H1 (cell line): ENCODE measurements at regions not wholly inside any gene's neighbourhood (a gene's known extent, or its start where the extent isn't known, plus 50 kb on each side); places are given as distances from the start of the nearest gene placed in this dataset.

Source experiments
- CTCF ChIA-PET: fragments of 300-600 bp; sonication (Branson Sonifier 250); formaldehyde crosslinking; loops from one replicate; lab custom pipeline; 2021; ENCODE audit not compliant: partially characterized antibody; lab: Charles Lee
- POLR2A ChIA-PET: fragments of 300-600 bp; sonication (Branson Sonifier 250); formaldehyde crosslinking; loops from one replicate; lab custom pipeline; 2021; ENCODE audit warnings: inconsistent platforms; ENCODE audit not compliant: partially characterized antibody; lab: Charles Lee
- DNase-seq, 2 experiments: peaks; one replicate each; pipeline versions ENCODE4 v3.0.0 to v3.0.0-alpha.2; 2010 to 2022; ENCODE audit warnings: low spot score in 2 of 2, low read depth in 1 of 2, mixed read lengths in 1 of 2
- FAIRE-seq: peaks from 2 replicates; lab custom pipeline; 2011; peaks lifted over from hg19 to GRCh38; lab: Jason Lieb, UNC
- H2AFZ ChIP-seq: 2 replicates; pipeline ENCODE4 v1.8.1; 2012; ENCODE audit warnings: low read length, inconsistent platforms
- H2AK5ac ChIP-seq: 2 replicates; pipeline ENCODE4 v1.6.1; 2013; ENCODE audit warnings: low read depth, low read length
- H2BK120ac ChIP-seq: replicated peaks from 2 replicates; pipeline ENCODE3; 2013; ENCODE audit warnings: low read depth, low read length, inconsistent platforms
- H2BK12ac ChIP-seq: 2 replicates; pipeline ENCODE4 v1.6.1; 2013; ENCODE audit warnings: low read depth, low read length
- H2BK15ac ChIP-seq: 2 replicates; pipeline ENCODE4 v1.6.1; 2013; ENCODE audit warnings: low read length
- H2BK20ac ChIP-seq: 2 replicates; pipeline ENCODE4 v1.6.1; 2013; ENCODE audit warnings: low read length
- H2BK5ac ChIP-seq: 2 replicates; pipeline ENCODE4 v1.6.1; 2013; ENCODE audit warnings: low read depth, low read length
- H3K14ac ChIP-seq: 2 replicates; pipeline ENCODE4 v1.6.1; 2013; ENCODE audit warnings: inconsistent platforms; ENCODE audit not compliant: insufficient read length
- H3K18ac ChIP-seq: 2 replicates; pipeline ENCODE4 v1.6.1; 2013; ENCODE audit warnings: low read length; ENCODE audit errors: extremely low read depth
- H3K23ac ChIP-seq: 2 replicates; pipeline ENCODE4 v1.6.1; 2013; ENCODE audit warnings: inconsistent platforms; ENCODE audit not compliant: insufficient read length
- H3K23me2 ChIP-seq: 2 replicates; pipeline ENCODE4 v1.6.1; 2013; ENCODE audit warnings: low read depth, low read length
- H3K27ac ChIP-seq: 2 replicates; pipeline ENCODE4 v1.6.1; 2011; ENCODE audit warnings: low read depth, low read length, inconsistent platforms
- H3K27me3 ChIP-seq, 4 experiments: replicated peaks in 1 of 4; 1 replicate in 1 of 4; 2 replicates in 3 of 4; pipeline versions ENCODE4 v1.6.1 to v1.8.1; 2011 to 2013; ENCODE audit warnings: low read length in 3 of 4, mild to moderate bottlenecking in 3 of 4, inconsistent platforms in 2 of 4, mixed read lengths in 2 of 4, moderate library complexity in 1 of 4; ENCODE audit not compliant: control insufficient read depth in 3 of 4, insufficient read depth in 3 of 4; ENCODE audit errors: extremely low read depth in 1 of 4
- H3K36me3 ChIP-seq, 4 experiments: 2 replicates each; pipeline versions ENCODE4 v1.6.1 to v1.8.1; 2011 to 2013; ENCODE audit warnings: mild to moderate bottlenecking in 4 of 4, low read length in 3 of 4, moderate library complexity in 2 of 4, control low read depth in 1 of 4, inconsistent platforms in 1 of 4; ENCODE audit not compliant: insufficient read depth in 4 of 4, control insufficient read depth in 2 of 4
- H3K4ac ChIP-seq: replicated peaks from 2 replicates; pipeline ENCODE3; 2013; ENCODE audit warnings: low read length, low read depth, mixed read lengths, inconsistent platforms; ENCODE audit not compliant: insufficient read length
- H3K4me1 ChIP-seq, 4 experiments: replicated peaks in 1 of 4; 1 replicate in 1 of 4; 2 replicates in 3 of 4; pipeline versions ENCODE4 v1.6.1 to v1.8.1; 2011 to 2013; ENCODE audit warnings: low read length in 3 of 4, inconsistent platforms in 2 of 4, mixed read lengths in 1 of 4; ENCODE audit not compliant: insufficient read depth in 4 of 4, control insufficient read depth in 3 of 4
- H3K4me2 ChIP-seq, 2 experiments: 2 replicates each; pipeline versions ENCODE4 v1.6.1 to v1.8.1; 2011 to 2013; ENCODE audit warnings: low read depth in 2 of 2, low read length in 2 of 2, control low read depth in 1 of 2, inconsistent platforms in 1 of 2, mild to moderate bottlenecking in 1 of 2; ENCODE audit not compliant: insufficient read depth in 1 of 2
- H3K4me3 ChIP-seq, 4 experiments: fragments of 200-600, 300-600 bp in 1 of 4; sonication (generic), shearing (Covaris generic), sonication (Bioruptor Twin) in 1 of 4; 2 replicates each; pipeline versions ENCODE4 v1.5.1 to v1.8.1; 2011 to 2016; ENCODE audit warnings: low read length in 4 of 4, low read depth in 3 of 4, control low read depth in 2 of 4, inconsistent platforms in 2 of 4, mild to moderate bottlenecking in 2 of 4, mixed read lengths in 1 of 4, moderate library complexity in 1 of 4; ENCODE audit not compliant: insufficient read depth in 2 of 4; ENCODE audit errors: extremely low read depth in 1 of 4
- H3K56ac ChIP-seq: replicated peaks from 2 replicates; pipeline ENCODE3; 2013; ENCODE audit warnings: low read depth, mild to moderate bottlenecking, mixed read lengths, low read length, inconsistent platforms; ENCODE audit not compliant: insufficient read length
- H3K79me1 ChIP-seq: 2 replicates; pipeline ENCODE4 v1.6.1; 2013; ENCODE audit warnings: low read depth, low read length, control low read depth
- H3K79me2 ChIP-seq, 2 experiments: 2 replicates each; pipeline versions ENCODE4 v1.6.1 to v1.8.1; 2012 to 2013; ENCODE audit warnings: low read length in 2 of 2, mild to moderate bottlenecking in 2 of 2, inconsistent platforms in 1 of 2; ENCODE audit not compliant: insufficient read depth in 2 of 2, control insufficient read depth in 1 of 2
- H3K9ac ChIP-seq, 4 experiments: replicated peaks in 1 of 4; 1 replicate in 1 of 4; 2 replicates in 3 of 4; pipeline versions ENCODE4 v1.6.1 to v1.8.1; 2011 to 2013; ENCODE audit warnings: low read depth in 3 of 4, low read length in 3 of 4, control low read depth in 2 of 4, mild to moderate bottlenecking in 2 of 4, moderate library complexity in 2 of 4, inconsistent platforms in 1 of 4; ENCODE audit errors: extremely low read depth in 1 of 4
- H3K9me3 ChIP-seq, 2 experiments: 2 replicates each; pipeline versions ENCODE4 v1.6.1 to v1.8.1; 2012 to 2013; ENCODE audit warnings: mild to moderate bottlenecking in 2 of 2, moderate library complexity in 2 of 2, control low read depth in 1 of 2, inconsistent platforms in 1 of 2, low read depth in 1 of 2, low read length in 1 of 2, mixed read lengths in 1 of 2; ENCODE audit not compliant: insufficient read depth in 2 of 2
- H4K20me1 ChIP-seq, 2 experiments: replicated peaks in 1 of 2; 2 replicates each; pipeline versions ENCODE3 to v1.8.1; 2011 to 2013; ENCODE audit warnings: inconsistent platforms in 2 of 2, low read length in 2 of 2, mild to moderate bottlenecking in 1 of 2; ENCODE audit not compliant: insufficient read depth in 2 of 2, control insufficient read depth in 1 of 2
- H4K5ac ChIP-seq: 2 replicates; pipeline ENCODE4 v1.6.1; 2013; ENCODE audit warnings: low read length, low read depth, mixed read lengths, inconsistent platforms; ENCODE audit not compliant: insufficient read length
- H4K8ac ChIP-seq: 2 replicates; pipeline ENCODE4 v1.8.0; 2013; ENCODE audit warnings: mild to moderate bottlenecking, moderate library complexity, low read length, inconsistent platforms; ENCODE audit not compliant: insufficient read depth; ENCODE audit errors: extremely low read depth
- H4K91ac ChIP-seq: replicated peaks from 2 replicates; pipeline ENCODE3; 2013; ENCODE audit warnings: low read length, mixed read lengths, inconsistent platforms; ENCODE audit not compliant: insufficient read length
- CHD1 ChIP-seq: IDR thresholded peaks from 2 replicates; pipeline ENCODE4 v1.6.1; 2012; ENCODE audit warnings: low read depth, low read length, improper control_type of control experiment
- NANOG ChIP-seq: IDR thresholded peaks from 2 replicates; pipeline ENCODE4 v1.6.1; 2011; ENCODE audit warnings: low read length, low read depth, mild to moderate bottlenecking, inconsistent platforms; ENCODE audit not compliant: insufficient read depth, poor library complexity, severe bottlenecking
- SAP30 ChIP-seq: fragments of 300-600 bp; sonication (generic); IDR thresholded peaks from 2 replicates; pipeline ENCODE4 v1.7.1; 2012; ENCODE audit warnings: low read length, moderate library complexity, mild to moderate bottlenecking, inconsistent platforms; ENCODE audit not compliant: insufficient read depth, insufficient replicate concordance
- YY1 ChIP-seq: IDR thresholded peaks from 2 replicates; pipeline ENCODE4 v1.6.1; 2011; ENCODE audit warnings: low read depth, mild to moderate bottlenecking, low read length
- WGBS, 2 experiments: shearing (Covaris generic) in 1 of 2; methylation state at CpG; one replicate each; pipeline versions ENCODE4 v1.1.6 to v1.1.7; 2013 to 2015; ENCODE audit warnings: low lambda C conversion rate in 2 of 2, mixed read lengths in 2 of 2, inconsistent platforms in 1 of 2, low coverage in 1 of 2, missing lambda C conversion rate in 1 of 2; ENCODE audit not compliant: insufficient replicate concordance in 2 of 2, insufficient coverage in 1 of 2, insufficient read length in 1 of 2; ENCODE audit errors: extremely low coverage in 1 of 2, missing lambda C conversion rate in 1 of 2; 5-methylcytosine and 5-hydroxymethylcytosine counted together
- TF ChIP-seq, protein P1 (sequence below): IDR thresholded peaks from 2 replicates; pipeline ENCODE4 v1.6.1; 2012; ENCODE audit warnings: inconsistent platforms
- TF ChIP-seq, protein P2 (sequence below), 3 experiments: IDR thresholded peaks; 1 replicate in 2 of 3; 2 replicates in 1 of 3; pipeline versions ENCODE4 v1.5.1 to v1.6.1; 2011; ENCODE audit warnings: low read length in 3 of 3, mild to moderate bottlenecking in 3 of 3, inconsistent platforms in 2 of 3, low read depth in 1 of 3, moderate library complexity in 1 of 3; ENCODE audit not compliant: insufficient read depth in 1 of 3; ENCODE audit errors: control extremely low read depth in 1 of 3

DNA sequence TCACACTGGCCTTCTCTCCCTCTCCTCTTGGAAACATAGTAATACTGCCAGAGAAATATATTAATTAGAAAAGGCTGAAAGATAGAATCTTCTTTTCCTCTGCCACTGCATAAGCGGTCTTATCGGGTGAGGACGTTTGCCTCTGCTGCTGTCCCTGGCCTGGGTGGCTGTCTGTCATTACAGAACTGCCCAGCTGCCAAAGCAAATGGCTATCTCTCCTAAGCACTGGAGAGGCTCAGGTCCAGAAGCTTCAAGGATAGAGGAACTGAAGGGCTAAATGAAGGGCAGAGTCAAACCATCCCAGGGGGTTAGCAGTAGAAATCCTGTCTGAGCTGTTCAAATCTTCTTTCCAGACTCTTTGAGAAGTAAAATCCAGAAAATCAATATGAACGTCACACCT lies 198.6 kb upstream of the CAND1 start:
- ChIA-PET CTCF (interaction anchor here (1.3 to 2.8 kb wide), 2 partner anchors 45 to 149 kb away, joined by 3 to 10 read pairs; no protein-coding TSS in a partner anchor), POLR2A (no interaction called here)
- Histone ChIP-seq H2BK15ac (no peak overlapping the region), H4K20me1 (peaks cover 3 to 7% of the 10 kb centered on the region in 2 experiments), H3K4me3 (peak overlapping the region in 2 of 4 experiments; percentile 69 to 86; a peak in 1 of 8 replicates), H3K56ac (no peak overlapping the region), H3K79me2 (peaks cover 0 to 16% of the 10 kb centered on the region in 2 experiments; a peak in 2 of 4 replicates), H2AFZ (no peak overlapping the region), H4K5ac (no peak overlapping the region), H3K9ac (no peak overlapping the region), H2BK5ac (no peak overlapping the region), H3K23ac (no peak overlapping the region), H3K27ac (no peak overlapping the region), H3K27me3 (no peaks in the 10 kb centered on the region; a peak in 2 of 7 replicates), H3K4me1 (peaks cover 4 to 10% (median 6%) of the 10 kb centered on the region in 4 experiments), H3K79me1 (peaks cover 5% of the 10 kb centered on the region; the same call in 1 of the 2 replicates), H3K14ac (no peak overlapping the region), H2BK20ac (no peak overlapping the region), H3K36me3 (no peaks in the 10 kb centered on the region), H4K91ac (no peak overlapping the region), H4K8ac (no peak overlapping the region), H3K4me2 (peak overlapping the region in 1 of 2 experiments; percentile 73; a peak in 3 of 4 replicates), H3K18ac (no peak overlapping the region), H3K9me3 (no peaks in the 10 kb centered on the region), H2BK12ac (no peak overlapping the region), H3K4ac (no peak overlapping the region), H2BK120ac (no peak overlapping the region), H3K23me2 (peaks cover 11% of the 10 kb centered on the region), H2AK5ac (no peak overlapping the region)
- FAIRE-seq (no peak), DNase-seq (no peak)
- WGBS, 2 experiments: 93% methylated on average over 4 of the region's 4 CpGs; no CpG with 5 or more reads in 1 of the 2 experiments
- TF ChIP-seq CHD1: no peak
- no peak for TF ChIP-seq SAP30
- no peak for TF ChIP-seq YY1
- TF ChIP-seq, protein P1, sequence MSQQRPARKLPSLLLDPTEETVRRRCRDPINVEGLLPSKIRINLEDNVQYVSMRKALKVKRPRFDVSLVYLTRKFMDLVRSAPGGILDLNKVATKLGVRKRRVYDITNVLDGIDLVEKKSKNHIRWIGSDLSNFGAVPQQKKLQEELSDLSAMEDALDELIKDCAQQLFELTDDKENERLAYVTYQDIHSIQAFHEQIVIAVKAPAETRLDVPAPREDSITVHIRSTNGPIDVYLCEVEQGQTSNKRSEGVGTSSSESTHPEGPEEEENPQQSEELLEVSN: no peak
- TF ChIP-seq, protein P2, sequence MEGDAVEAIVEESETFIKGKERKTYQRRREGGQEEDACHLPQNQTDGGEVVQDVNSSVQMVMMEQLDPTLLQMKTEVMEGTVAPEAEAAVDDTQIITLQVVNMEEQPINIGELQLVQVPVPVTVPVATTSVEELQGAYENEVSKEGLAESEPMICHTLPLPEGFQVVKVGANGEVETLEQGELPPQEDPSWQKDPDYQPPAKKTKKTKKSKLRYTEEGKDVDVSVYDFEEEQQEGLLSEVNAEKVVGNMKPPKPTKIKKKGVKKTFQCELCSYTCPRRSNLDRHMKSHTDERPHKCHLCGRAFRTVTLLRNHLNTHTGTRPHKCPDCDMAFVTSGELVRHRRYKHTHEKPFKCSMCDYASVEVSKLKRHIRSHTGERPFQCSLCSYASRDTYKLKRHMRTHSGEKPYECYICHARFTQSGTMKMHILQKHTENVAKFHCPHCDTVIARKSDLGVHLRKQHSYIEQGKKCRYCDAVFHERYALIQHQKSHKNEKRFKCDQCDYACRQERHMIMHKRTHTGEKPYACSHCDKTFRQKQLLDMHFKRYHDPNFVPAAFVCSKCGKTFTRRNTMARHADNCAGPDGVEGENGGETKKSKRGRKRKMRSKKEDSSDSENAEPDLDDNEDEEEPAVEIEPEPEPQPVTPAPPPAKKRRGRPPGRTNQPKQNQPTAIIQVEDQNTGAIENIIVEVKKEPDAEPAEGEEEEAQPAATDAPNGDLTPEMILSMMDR (IDR thresholded peaks at IDR 0.05; ENCODE audit: control extremely low read depth in 1 of 3, insufficient read depth in 1 of 3, low read depth in 1 of 3, low read length in 3 of 3): no peak
- no peak for TF ChIP-seq NANOG
